Gastroesophageal sphincter (tissue), 3 donors: ENCODE measurements at regions not wholly inside any gene's neighbourhood (a gene's known extent, or its start where the extent isn't known, plus 50 kb on each side); places are given as distances from the start of the nearest gene placed in this dataset.

Experiments
- CTCF ChIP-seq, 4 experiments: fragments of 200-600 bp in 2 of 4; fragments of 450-650 bp in 2 of 4; sonication (generic) in 1 of 4; IDR thresholded peaks; one replicate each; pipeline ENCODE4 v1.5.1; 2017 to 2019; ENCODE audit warnings: antibody characterized with exemption in 4 of 4, mild to moderate bottlenecking in 2 of 4, moderate library complexity in 2 of 4
- EP300 ChIP-seq: sonication (generic); formaldehyde crosslinking; IDR thresholded peaks from one replicate; pipeline ENCODE4 v1.6.1; 2017; ENCODE audit warnings: antibody characterized with exemption, mild to moderate bottlenecking
- POLR2AphosphoS5 ChIP-seq: sonication (generic); formaldehyde crosslinking; IDR thresholded peaks from one replicate; pipeline ENCODE4 v1.6.1; 2017; ENCODE audit warnings: antibody characterized with exemption

- TF ChIP-seq CTCF (IDR thresholded peaks at IDR 0.05): no peak
- TF ChIP-seq POLR2AphosphoS5: no peak
- TF ChIP-seq EP300: no peak
Observed at GRCh38 chr2:58845011-58845410, 603.9 kb upstream of the FANCL start.
